SK-N-SH treated with all-trans-retinoic acid at 6 μM for 48 hours (cell line): ENCODE measurements at regions not wholly inside any gene's neighbourhood (a gene's known extent, or its start where the extent isn't known, plus 50 kb on each side); places are given as distances from the start of the nearest gene placed in this dataset.

Source experiments
- PATZ1 ChIP-seq: fragments of 250-450 bp; sonication (Bioruptor Pico); IDR thresholded peaks from 2 replicates; pipeline ENCODE4 v1.8.0; 2020; ENCODE audit warnings: mild to moderate bottlenecking, moderate library complexity, borderline replicate concordance
- ZNF70 ChIP-seq: fragments of 450-650 bp; formaldehyde crosslinking; IDR thresholded peaks from 2 replicates; pipeline ENCODE4 v1.5.0; 2020; ENCODE audit warnings: mild to moderate bottlenecking, moderate library complexity

GRCh38 chr6:18693881-18694280, 306.7 kb downstream of the RNF144B start:
- TF ChIP-seq PATZ1 (CRISPR knock-in tag) (no peak), ZNF70 (no peak)
